ENCODE measurements at regions not wholly inside any gene's neighbourhood (a gene's known extent, or its start where the extent isn't known, plus 50 kb on each side); places are given as distances from the start of the nearest gene placed in this dataset.
A peak's percentile ranks its signal among the peaks of the same experiment; 100 is the strongest.

- peak overlapping the region; percentile 58 for H3K4me2 ChIP-seq (ENCODE audit: low read length)
- no peak overlapping the region for H3K4me3 ChIP-seq (ENCODE audit: low read depth, low read length, poor library complexity, severe bottlenecking)
- BruUV-seq (replicated peaks), result no TSS peak
- ChIA-PET POLR2A (no interaction called here), CTCF (ENCODE audit: unreplicated experiment) (no interaction called here)
- H3K9me3 ChIP-seq (ENCODE audit: low read length), result no peaks in the 10 kb centered on the region
- no peaks in the 10 kb centered on the region for H3K9me2 ChIP-seq (ENCODE audit: insufficient read depth, low read length)
- DNase-seq (ENCODE audit: low spot score), result no peak
- peak overlapping the region; percentile 26 for H3K27ac ChIP-seq (ENCODE audit: low read depth, low read length, poor library complexity, severe bottlenecking)
- TF ChIP-seq, protein P1, sequence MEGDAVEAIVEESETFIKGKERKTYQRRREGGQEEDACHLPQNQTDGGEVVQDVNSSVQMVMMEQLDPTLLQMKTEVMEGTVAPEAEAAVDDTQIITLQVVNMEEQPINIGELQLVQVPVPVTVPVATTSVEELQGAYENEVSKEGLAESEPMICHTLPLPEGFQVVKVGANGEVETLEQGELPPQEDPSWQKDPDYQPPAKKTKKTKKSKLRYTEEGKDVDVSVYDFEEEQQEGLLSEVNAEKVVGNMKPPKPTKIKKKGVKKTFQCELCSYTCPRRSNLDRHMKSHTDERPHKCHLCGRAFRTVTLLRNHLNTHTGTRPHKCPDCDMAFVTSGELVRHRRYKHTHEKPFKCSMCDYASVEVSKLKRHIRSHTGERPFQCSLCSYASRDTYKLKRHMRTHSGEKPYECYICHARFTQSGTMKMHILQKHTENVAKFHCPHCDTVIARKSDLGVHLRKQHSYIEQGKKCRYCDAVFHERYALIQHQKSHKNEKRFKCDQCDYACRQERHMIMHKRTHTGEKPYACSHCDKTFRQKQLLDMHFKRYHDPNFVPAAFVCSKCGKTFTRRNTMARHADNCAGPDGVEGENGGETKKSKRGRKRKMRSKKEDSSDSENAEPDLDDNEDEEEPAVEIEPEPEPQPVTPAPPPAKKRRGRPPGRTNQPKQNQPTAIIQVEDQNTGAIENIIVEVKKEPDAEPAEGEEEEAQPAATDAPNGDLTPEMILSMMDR (conservative IDR thresholded peaks at IDR 0.05; ENCODE audit: low read length), result no peak
- no peak for TF ChIP-seq EZH2phosphoT487 (IDR thresholded peaks at IDR 0.05; ENCODE audit: borderline replicate concordance, low read depth, low read length)
- no peaks in the 10 kb centered on the region for H3K36me3 ChIP-seq (ENCODE audit: insufficient read depth, low read length)
- no peaks in the 10 kb centered on the region for H4K20me1 ChIP-seq (ENCODE audit: insufficient read depth, low read length)
- peaks cover 47% of the 10 kb centered on the region for H3K4me1 ChIP-seq (ENCODE audit: insufficient read depth, low read length, poor library complexity, severe bottlenecking)
- no peaks in the 10 kb centered on the region for H3K79me2 ChIP-seq (ENCODE audit: insufficient read depth, low read depth, low read length)
- H2AFZ ChIP-seq (ENCODE audit: low read length), result peak overlapping the region; percentile 57; the same call in 1 of the 2 replicates
- intact Hi-C loops (cut with micrococcal nuclease; ENCODE audit: unreplicated experiment), result no loop called here
These were observed 305.4 kb upstream of the ROPN1 start for GRCh38 chr3:124297062-124297980.

- Histone ChIP-seq H3K27ac (ENCODE audit: low read depth, low read length, poor library complexity, severe bottlenecking) (peak overlapping the region; percentile 49), H3K4me1 (ENCODE audit: insufficient read depth, low read length, poor library complexity, severe bottlenecking) (peaks cover 47% of the 10 kb centered on the region), H3K4me2 (ENCODE audit: low read length) (peak overlapping the region; percentile 58), H2AFZ (ENCODE audit: low read length) (peak overlapping the region; percentile 57; the same call in 1 of the 2 replicates), H3K9me2 (ENCODE audit: insufficient read depth, low read length) (no peaks in the 10 kb centered on the region), H3K4me3 (ENCODE audit: low read depth, low read length, poor library complexity, severe bottlenecking) (peak overlapping the region; percentile 26), H3K9me3 (ENCODE audit: low read length) (no peaks in the 10 kb centered on the region), H3K79me2 (ENCODE audit: insufficient read depth, low read depth, low read length) (no peaks in the 10 kb centered on the region), H4K20me1 (ENCODE audit: insufficient read depth, low read length) (no peaks in the 10 kb centered on the region), H3K36me3 (ENCODE audit: insufficient read depth, low read length) (no peaks in the 10 kb centered on the region)
- DNase-seq (ENCODE audit: low spot score), result peak; percentile 25
- ChIA-PET CTCF (ENCODE audit: unreplicated experiment) (no interaction called here), POLR2A (no interaction called here)
- TF ChIP-seq, protein P1 (conservative IDR thresholded peaks at IDR 0.05; ENCODE audit: low read length), result no peak
- no peak for TF ChIP-seq EZH2phosphoT487 (IDR thresholded peaks at IDR 0.05; ENCODE audit: borderline replicate concordance, low read depth, low read length)
- intact Hi-C loops (cut with micrococcal nuclease; ENCODE audit: unreplicated experiment), result no loop called here
- BruUV-seq (replicated peaks), result no TSS peak
These were observed 306.4 kb upstream of the ROPN1 start for GRCh38 chr3:124298301-124298700.

GRCh38 chr3:124298951-124299350 lies 307.0 kb upstream of the ROPN1 start:
- Histone ChIP-seq H3K27ac (ENCODE audit: low read depth, low read length, poor library complexity, severe bottlenecking) (peak overlapping the region; percentile 49), H3K4me3 (ENCODE audit: low read depth, low read length, poor library complexity, severe bottlenecking) (peak overlapping the region; percentile 26), H3K79me2 (ENCODE audit: insufficient read depth, low read depth, low read length) (no peaks in the 10 kb centered on the region), H3K9me3 (ENCODE audit: low read length) (no peaks in the 10 kb centered on the region), H3K36me3 (ENCODE audit: insufficient read depth, low read length) (no peaks in the 10 kb centered on the region), H3K4me2 (ENCODE audit: low read length) (peak overlapping the region; percentile 58), H3K4me1 (ENCODE audit: insufficient read depth, low read length, poor library complexity, severe bottlenecking) (peaks cover 47% of the 10 kb centered on the region), H3K9me2 (ENCODE audit: insufficient read depth, low read length) (no peaks in the 10 kb centered on the region), H2AFZ (ENCODE audit: low read length) (peak overlapping the region; percentile 57; the same call in 1 of the 2 replicates), H4K20me1 (ENCODE audit: insufficient read depth, low read length) (no peaks in the 10 kb centered on the region)
- DNase-seq (ENCODE audit: low spot score), result peak; percentile 70
- ChIA-PET CTCF (ENCODE audit: unreplicated experiment) (no interaction called here), POLR2A (no interaction called here)
- BruUV-seq (replicated peaks), result no TSS peak
- TF ChIP-seq EZH2phosphoT487 (IDR thresholded peaks at IDR 0.05; ENCODE audit: borderline replicate concordance, low read depth, low read length), result no peak
- TF ChIP-seq, protein P1 (conservative IDR thresholded peaks at IDR 0.05; ENCODE audit: low read length), result no peak
- intact Hi-C loops (cut with micrococcal nuclease; ENCODE audit: unreplicated experiment), result no loop called here

All from OCI-LY7 (cell line).